ENCODE measurements at regions not wholly inside any gene's neighbourhood (a gene's known extent, or its start where the extent isn't known, plus 50 kb on each side); places are given as distances from the start of the nearest gene placed in this dataset.

GRCh38 chr5:145280806-145281205 is 554.3 kb downstream of the PRELID2 start:
- no peak overlapping the region for H3K4me3 ChIP-seq

GRCh38 chr5:145280214-145280613 is 554.9 kb downstream of the PRELID2 start:
- Histone ChIP-seq H3K27ac (ENCODE audit: low read depth in 1 of 2, low read length in 1 of 2) (no peak overlapping the region), H3K4me1 (ENCODE audit: control insufficient read depth in 5 of 5, insufficient read depth in 5 of 5, low read length in 5 of 5) (peaks cover 0 to 13% (median 0%) of the 10 kb centered on the region in 5 donors), H3K9me3 (ENCODE audit: control insufficient read depth in 4 of 4, insufficient read depth in 3 of 4, low read length in 3 of 4) (no peaks in the 10 kb centered on the region), H3K4me3 (no peak overlapping the region), H3K27me3 (ENCODE audit: control insufficient read depth in 3 of 3, insufficient read depth in 3 of 3, low read length in 2 of 3) (no peaks in the 10 kb centered on the region), H3K36me3 (ENCODE audit: control insufficient read depth in 4 of 4, insufficient read depth in 4 of 4, low read length in 4 of 4) (no peaks in the 10 kb centered on the region), H3K9ac (ENCODE audit: insufficient read depth in 1 of 2, low read length in 2 of 2) (no peak overlapping the region)
- no peak for ATAC-seq (ENCODE audit: insufficient read depth, low FRiP score)
- TF ChIP-seq CTCF (IDR thresholded peaks at IDR 0.05; ENCODE audit: control extremely low read depth, extremely low read depth): no peak
- DNase-seq: no peak
- 82 to 85% methylated on average over 3 of the region's 3 CpGs for WGBS, 2 donors

More at GRCh38 chr5:145280806-145281205, 554.3 kb downstream of the PRELID2 start:
- ATAC-seq (ENCODE audit: insufficient read depth, low FRiP score) (no peak), DNase-seq (no peak)
- no peak for TF ChIP-seq CTCF (IDR thresholded peaks at IDR 0.05; ENCODE audit: control extremely low read depth, extremely low read depth)
- Histone ChIP-seq H3K27me3 (ENCODE audit: control insufficient read depth in 3 of 3, insufficient read depth in 3 of 3, low read length in 2 of 3) (no peaks in the 10 kb centered on the region), H3K36me3 (ENCODE audit: control insufficient read depth in 4 of 4, insufficient read depth in 4 of 4, low read length in 4 of 4) (no peaks in the 10 kb centered on the region), H3K27ac (ENCODE audit: low read depth in 1 of 2, low read length in 1 of 2) (no peak overlapping the region), H3K9ac (ENCODE audit: insufficient read depth in 1 of 2, low read length in 2 of 2) (no peak overlapping the region), H3K4me1 (ENCODE audit: control insufficient read depth in 5 of 5, insufficient read depth in 5 of 5, low read length in 5 of 5) (peaks cover 0 to 13% (median 0%) of the 10 kb centered on the region in 5 donors), H3K9me3 (ENCODE audit: control insufficient read depth in 4 of 4, insufficient read depth in 3 of 4, low read length in 3 of 4) (no peaks in the 10 kb centered on the region)
- 90 to 93% methylated on average over 2 of the region's 2 CpGs for WGBS, 2 donors

GRCh38 chr5:145260670-145261069 is 574.5 kb downstream of the PRELID2 start:
- no peak for ATAC-seq (ENCODE audit: insufficient read depth, low FRiP score)
- Histone ChIP-seq H3K4me3 (no peak overlapping the region), H3K9ac (ENCODE audit: insufficient read depth in 1 of 2, low read length in 2 of 2) (no peak overlapping the region), H3K9me3 (ENCODE audit: control insufficient read depth in 4 of 4, insufficient read depth in 3 of 4, low read length in 3 of 4) (peaks cover 0 to 10% (median 0%) of the 10 kb centered on the region in 4 donors), H3K36me3 (ENCODE audit: control insufficient read depth in 4 of 4, insufficient read depth in 4 of 4, low read length in 4 of 4) (no peaks in the 10 kb centered on the region), H3K4me1 (ENCODE audit: control insufficient read depth in 5 of 5, insufficient read depth in 5 of 5, low read length in 5 of 5) (no peaks in the 10 kb centered on the region), H3K27me3 (ENCODE audit: control insufficient read depth in 3 of 3, insufficient read depth in 3 of 3, low read length in 2 of 3) (no peaks in the 10 kb centered on the region), H3K27ac (ENCODE audit: low read depth in 1 of 2, low read length in 1 of 2) (no peak overlapping the region)
- no peak for DNase-seq
- no peak for TF ChIP-seq CTCF (IDR thresholded peaks at IDR 0.05; ENCODE audit: control extremely low read depth, extremely low read depth)

GRCh38 chr5:145247745-145248040 is 587.4 kb downstream of the PRELID2 start:
- Histone ChIP-seq H3K9me3 (ENCODE audit: control insufficient read depth in 4 of 4, insufficient read depth in 3 of 4, low read length in 3 of 4) (no peaks in the 10 kb centered on the region), H3K36me3 (ENCODE audit: control insufficient read depth in 4 of 4, insufficient read depth in 4 of 4, low read length in 4 of 4) (no peaks in the 10 kb centered on the region), H3K4me1 (ENCODE audit: control insufficient read depth in 5 of 5, insufficient read depth in 5 of 5, low read length in 5 of 5) (peaks cover 0 to 17% (median 0%) of the 10 kb centered on the region in 5 donors), H3K27ac (ENCODE audit: low read depth in 1 of 2, low read length in 1 of 2) (no peak overlapping the region), H3K4me3 (no peak overlapping the region), H3K27me3 (ENCODE audit: control insufficient read depth in 3 of 3, insufficient read depth in 3 of 3, low read length in 2 of 3) (no peaks in the 10 kb centered on the region), H3K9ac (ENCODE audit: insufficient read depth in 1 of 2, low read length in 2 of 2) (no peak overlapping the region)
- ATAC-seq (ENCODE audit: insufficient read depth, low FRiP score) (no peak), DNase-seq (no peak)
- no peak for TF ChIP-seq CTCF (IDR thresholded peaks at IDR 0.05; ENCODE audit: control extremely low read depth, extremely low read depth)
- 87 to 88% methylated on average over 2 of the region's 2 CpGs for WGBS, 2 donors

All from lung (tissue), 11 donors.